Karpas-422 (cell line): ENCODE measurements at regions not wholly inside any gene's neighbourhood (a gene's known extent, or its start where the extent isn't known, plus 50 kb on each side); places are given as distances from the start of the nearest gene placed in this dataset.
"Not testable (repeated sequence)": the region's sequence is repeated elsewhere in the genome, so short reads cannot be mapped to it uniquely, and the experiment has no call there.

Source experiments
- DNase-seq: peaks from one replicate; pipeline ENCODE4 v3.0.0-alpha.2; 2015
- H2AFZ ChIP-seq: fragments of 200-600 bp; sonication (generic); 2 replicates; pipeline ENCODE4 v1.6.1; 2014; ENCODE audit warnings: antibody characterized with exemption, low read length, mixed read lengths
- H3K27ac ChIP-seq: fragments of 200-600 bp; sonication (generic); 2 replicates; pipeline ENCODE4 v1.5.1; 2014; ENCODE audit warnings: mild to moderate bottlenecking, low read length, moderate library complexity
- H3K27me3 ChIP-seq: fragments of 200-600 bp; sonication (generic); 2 replicates; pipeline ENCODE4 v1.6.1; 2014; ENCODE audit warnings: low read length, mixed read lengths
- H3K36me3 ChIP-seq: fragments of 200-600 bp; sonication (generic); 2 replicates; pipeline ENCODE4 v1.6.1; 2014; ENCODE audit warnings: low read length, mixed read lengths; ENCODE audit not compliant: insufficient read depth
- H3K4me1 ChIP-seq: fragments of 200-600 bp; sonication (generic); 2 replicates; pipeline ENCODE4 v1.6.1; 2014; ENCODE audit warnings: mild to moderate bottlenecking, low read length, mixed read lengths
- H3K4me2 ChIP-seq: fragments of 200-600 bp; sonication (generic); 2 replicates; pipeline ENCODE4 v1.6.1; 2014; ENCODE audit warnings: low read length, low read depth, mild to moderate bottlenecking; ENCODE audit not compliant: poor library complexity, severe bottlenecking
- H3K4me3 ChIP-seq: fragments of 200-600 bp; sonication (generic); 2 replicates; pipeline ENCODE4 v1.5.1; 2014; ENCODE audit warnings: mild to moderate bottlenecking, antibody characterized with exemption, low read length, mixed read lengths
- H3K79me2 ChIP-seq: fragments of 200-600 bp; sonication (generic); 2 replicates; pipeline ENCODE4 v1.6.1; 2014; ENCODE audit warnings: mild to moderate bottlenecking, low read length, mixed read lengths
- H3K9ac ChIP-seq: fragments of 200-600 bp; sonication (generic); 2 replicates; pipeline ENCODE4 v1.6.0; 2014; ENCODE audit warnings: low read length
- H3K9me2 ChIP-seq: fragments of 200-600 bp; sonication (generic), shearing (Covaris generic); replicated peaks from 2 replicates; pipeline ENCODE4 v1.6.0; 2014; ENCODE audit warnings: mild to moderate bottlenecking, low read length, moderate library complexity; ENCODE audit not compliant: insufficient read depth
- H3K9me3 ChIP-seq: fragments of 300-700, 200-600 bp; sonication (generic); 2 replicates; pipeline ENCODE4 v1.6.1; 2014; ENCODE audit warnings: low read length, mixed read lengths
- H4K20me1 ChIP-seq: fragments of 200-600 bp; sonication (generic); 2 replicates; pipeline ENCODE4 v1.6.1; 2014; ENCODE audit warnings: mild to moderate bottlenecking, antibody characterized with exemption, low read length, low read depth; ENCODE audit not compliant: insufficient read depth

GRCh38 chr2:150208689-150209088 is 278.8 kb downstream of the RND3 start:
- no peaks in the 10 kb centered on the region for H3K36me3 ChIP-seq
- H3K4me2 ChIP-seq = no peak overlapping the region
- H3K4me1 ChIP-seq = no peaks in the 10 kb centered on the region
- H3K9me2 ChIP-seq = no peaks in the 10 kb centered on the region
- no peak overlapping the region for H3K27ac ChIP-seq
- no peak overlapping the region for H2AFZ ChIP-seq
- H4K20me1 ChIP-seq = no peaks in the 10 kb centered on the region
- H3K79me2 ChIP-seq = no peaks in the 10 kb centered on the region
- H3K9ac ChIP-seq = no peak overlapping the region
- H3K9me3 ChIP-seq = peaks cover 6% of the 10 kb centered on the region; the same call in 1 of the 2 replicates
- no peaks in the 10 kb centered on the region for H3K27me3 ChIP-seq
- no peak overlapping the region for H3K4me3 ChIP-seq
- DNase-seq = no peak

- Histone ChIP-seq H3K9me2 (no peaks in the 10 kb centered on the region), H3K9me3 (peaks cover 6% of the 10 kb centered on the region; the same call in 1 of the 2 replicates), H3K4me1 (no peaks in the 10 kb centered on the region), H3K9ac (no peak overlapping the region), H3K27ac (no peak overlapping the region), H3K79me2 (no peaks in the 10 kb centered on the region), H4K20me1 (no peaks in the 10 kb centered on the region), H2AFZ (no peak overlapping the region), H3K4me3 (no peak overlapping the region), H3K36me3 (no peaks in the 10 kb centered on the region), H3K27me3 (no peaks in the 10 kb centered on the region), H3K4me2 (no peak overlapping the region)
- no peak for DNase-seq
These were observed 279.5 kb downstream of the RND3 start for GRCh38 chr2:150207979-150208378.

GRCh38 chr2:150204451-150204850 is 283.0 kb downstream of the RND3 start:
- Histone ChIP-seq H3K9me2 (no peaks in the 10 kb centered on the region), H3K27me3 (no peaks in the 10 kb centered on the region), H3K4me1 (no peaks in the 10 kb centered on the region), H3K36me3 (no peaks in the 10 kb centered on the region), H4K20me1 (no peaks in the 10 kb centered on the region), H2AFZ (no peak overlapping the region), H3K9ac (no peak overlapping the region), H3K79me2 (no peaks in the 10 kb centered on the region), H3K9me3 (peaks cover 6% of the 10 kb centered on the region), H3K27ac (no peak overlapping the region), H3K4me2 (no peak overlapping the region), H3K4me3 (no peak overlapping the region)
- no peak for DNase-seq

GRCh38 chr2:150194816-150195215 is 292.7 kb downstream of the RND3 start:
- not testable (repeated sequence) for H3K4me1 ChIP-seq, H2AFZ ChIP-seq, H3K79me2 ChIP-seq, H3K27ac ChIP-seq, H4K20me1 ChIP-seq, H3K27me3 ChIP-seq, H3K4me3 ChIP-seq, H3K9me2 ChIP-seq, DNase-seq, H3K36me3 ChIP-seq, H3K9me3 ChIP-seq, H3K9ac ChIP-seq, H3K4me2 ChIP-seq

- Histone ChIP-seq H3K4me1 (no peaks in the 10 kb centered on the region), H3K9me2 (no peaks in the 10 kb centered on the region)
These were observed 294.8 kb downstream of the RND3 start for GRCh38 chr2:150192701-150193100.

GRCh38 chr2:150191349-150191748 is 296.1 kb downstream of the RND3 start:
- Histone ChIP-seq H3K9me3 (peaks cover 9% of the 10 kb centered on the region; the same call in 1 of the 2 replicates), H3K4me3 (no peak overlapping the region), H3K9ac (no peak overlapping the region), H3K36me3 (no peaks in the 10 kb centered on the region), H3K27ac (no peak overlapping the region), H3K27me3 (no peaks in the 10 kb centered on the region), H3K9me2 (no peaks in the 10 kb centered on the region), H3K79me2 (no peaks in the 10 kb centered on the region), H2AFZ (no peak overlapping the region), H4K20me1 (no peaks in the 10 kb centered on the region), H3K4me1 (no peaks in the 10 kb centered on the region), H3K4me2 (no peak overlapping the region)
- no peak for DNase-seq

More at GRCh38 chr2:150192701-150193100, 294.8 kb downstream of the RND3 start:
- H3K27ac ChIP-seq = no peak overlapping the region
- no peak overlapping the region for H3K9ac ChIP-seq
- H3K79me2 ChIP-seq = no peaks in the 10 kb centered on the region
- no peak overlapping the region for H3K4me3 ChIP-seq
- H3K4me2 ChIP-seq = no peak overlapping the region
- no peak overlapping the region for H2AFZ ChIP-seq
- no peaks in the 10 kb centered on the region for H4K20me1 ChIP-seq
- H3K9me3 ChIP-seq = peaks cover 9% of the 10 kb centered on the region; the same call in 1 of the 2 replicates
- H3K27me3 ChIP-seq = no peaks in the 10 kb centered on the region
- DNase-seq = no peak
- no peaks in the 10 kb centered on the region for H3K36me3 ChIP-seq

GRCh38 chr2:150190546-150190945 is 296.9 kb downstream of the RND3 start:
- Histone ChIP-seq H3K9me3 (peaks cover 9% of the 10 kb centered on the region; the same call in 1 of the 2 replicates), H3K79me2 (no peaks in the 10 kb centered on the region), H3K4me1 (no peaks in the 10 kb centered on the region), H3K9ac (no peak overlapping the region), H3K36me3 (no peaks in the 10 kb centered on the region), H3K27ac (no peak overlapping the region), H3K27me3 (no peaks in the 10 kb centered on the region), H3K9me2 (no peaks in the 10 kb centered on the region), H3K4me2 (no peak overlapping the region), H3K4me3 (no peak overlapping the region), H4K20me1 (no peaks in the 10 kb centered on the region), H2AFZ (no peak overlapping the region)
- DNase-seq = no peak

- H3K4me1 ChIP-seq = no peaks in the 10 kb centered on the region
- H3K36me3 ChIP-seq = no peaks in the 10 kb centered on the region
- H3K9me2 ChIP-seq = no peaks in the 10 kb centered on the region
- H3K27me3 ChIP-seq = no peaks in the 10 kb centered on the region
- H3K9me3 ChIP-seq = peaks cover 9% of the 10 kb centered on the region; the same call in 1 of the 2 replicates
- no peaks in the 10 kb centered on the region for H3K79me2 ChIP-seq
- no peak for DNase-seq
- H4K20me1 ChIP-seq = no peaks in the 10 kb centered on the region
- H3K4me3 ChIP-seq = no peak overlapping the region
- no peak overlapping the region for H2AFZ ChIP-seq
- H3K27ac ChIP-seq = no peak overlapping the region
- no peak overlapping the region for H3K4me2 ChIP-seq
- H3K9ac ChIP-seq = no peak overlapping the region
These were observed 298.7 kb downstream of the RND3 start for GRCh38 chr2:150188800-150189199.

GRCh38 chr2:150188177-150188576 is 299.3 kb downstream of the RND3 start:
- no peaks in the 10 kb centered on the region for H3K4me1 ChIP-seq
- no peaks in the 10 kb centered on the region for H3K27me3 ChIP-seq
- no peak overlapping the region for H3K27ac ChIP-seq
- H3K9ac ChIP-seq = no peak overlapping the region
- H3K79me2 ChIP-seq = no peaks in the 10 kb centered on the region
- DNase-seq = no peak
- no peaks in the 10 kb centered on the region for H4K20me1 ChIP-seq
- no peak overlapping the region for H2AFZ ChIP-seq
- no peaks in the 10 kb centered on the region for H3K36me3 ChIP-seq
- H3K4me3 ChIP-seq = no peak overlapping the region
- H3K9me3 ChIP-seq = peaks cover 9% of the 10 kb centered on the region; the same call in 1 of the 2 replicates
- H3K4me2 ChIP-seq = no peak overlapping the region
- no peaks in the 10 kb centered on the region for H3K9me2 ChIP-seq
